Activated CD8-positive, alpha-beta T cell treated with anti-CD3 and anti-CD28 coated beads for 36 hours (primary cell): ENCODE measurements at regions not wholly inside any gene's neighbourhood (a gene's known extent, or its start where the extent isn't known, plus 50 kb on each side); places are given as distances from the start of the nearest gene placed in this dataset.

ENCODE experiments used
- ATAC-seq: fragments of 200-7000 bp; cut with Tn5 transposase; one replicate; pipeline ENCODE4 v1.10.0; 2021; ENCODE audit warnings: mild to moderate bottlenecking, moderate library complexity
- CTCF ChIA-PET: fragments of 350-600 bp; sonication (Branson Sonifier 250); formaldehyde crosslinking; loops from one replicate; lab custom pipeline; 2021; ENCODE audit warnings: antibody characterized with exemption; lab: Charles Lee
- POLR2A ChIA-PET: fragments of 350-600 bp; sonication (Branson Sonifier 250); formaldehyde crosslinking; loops from one replicate; lab custom pipeline; 2021; ENCODE audit warnings: antibody characterized with exemption; lab: Charles Lee
- DNase-seq: peaks from one replicate; pipeline ENCODE4 v3.0.0-alpha.2; 2020
- H3K27ac Mint-ChIP-seq: one replicate; pipeline ENCODE4 v1.8.0; 2021; ENCODE audit warnings: mild to moderate bottlenecking, mixed read lengths
- H3K27me3 Mint-ChIP-seq: one replicate; pipeline ENCODE4 v1.8.0; 2021; ENCODE audit warnings: mixed read lengths
- H3K36me3 Mint-ChIP-seq: one replicate; pipeline ENCODE4 v1.8.0; 2021; ENCODE audit warnings: low read depth, mixed read lengths
- H3K4me1 Mint-ChIP-seq: one replicate; pipeline ENCODE4 v1.8.0; 2021; ENCODE audit warnings: low read depth, mixed read lengths
- H3K4me3 Mint-ChIP-seq: one replicate; pipeline ENCODE4 v1.8.0; 2021; ENCODE audit warnings: mild to moderate bottlenecking, moderate library complexity, mixed read lengths
- H3K9me3 Mint-ChIP-seq: one replicate; pipeline ENCODE4 v1.8.0; 2021; ENCODE audit warnings: mixed read lengths
- CTCF ChIP-seq: fragments of 200-600 bp; IDR thresholded peaks from one replicate; pipeline ENCODE4 v1.8.0; 2022; ENCODE audit warnings: antibody characterized with exemption, mild to moderate bottlenecking
- intact Hi-C: fragments of 100-400 bp; cut with micrococcal nuclease; formaldehyde crosslinking; loops from one replicate; pipeline ENCODE4 v1.10.0; 2022

- intact Hi-C loops, result loop anchor here (10.0 kb wide), 1 partner anchor 273 kb away; no protein-coding TSS in a partner anchor
These were observed 138.9 kb upstream of the GIMD1 start for GRCh38 chr4:106507440-106507839.

GRCh38 chr4:106503116-106504050 lies 134.8 kb upstream of the GIMD1 start:
- Mint-ChIP-seq H3K36me3 (no peaks in the 10 kb centered on the region), H3K9me3 (no peaks in the 10 kb centered on the region), H3K4me1 (peaks cover 4% of the 10 kb centered on the region), H3K27me3 (peaks cover 19% of the 10 kb centered on the region), H3K4me3 (no peak overlapping the region), H3K27ac (no peak overlapping the region)
- no peak for DNase-seq
- ATAC-seq, result no peak
- ChIA-PET POLR2A (no interaction called here), CTCF (interaction anchor here (0.8 to 1.9 kb wide), 5 partner anchors 10 to 237 kb away, joined by 3 to 12 read pairs (median 4); no protein-coding TSS in a partner anchor)
- intact Hi-C loops, result loop anchor here (5.0 to 10.0 kb wide), 2 partner anchors 136 to 269 kb away; partner anchors contain the start of gene GIMD1
- TF ChIP-seq CTCF, result no peak

More at GRCh38 chr4:106507440-106507839, 138.9 kb upstream of the GIMD1 start:
- Mint-ChIP-seq H3K36me3 (no peaks in the 10 kb centered on the region), H3K4me1 (no peaks in the 10 kb centered on the region), H3K27ac (no peak overlapping the region), H3K4me3 (no peak overlapping the region), H3K9me3 (no peaks in the 10 kb centered on the region), H3K27me3 (peaks cover 10% of the 10 kb centered on the region)
- ChIA-PET CTCF (no interaction called here), POLR2A (no interaction called here)
- DNase-seq (no peak), ATAC-seq (no peak)
- no peak for TF ChIP-seq CTCF

DNA sequence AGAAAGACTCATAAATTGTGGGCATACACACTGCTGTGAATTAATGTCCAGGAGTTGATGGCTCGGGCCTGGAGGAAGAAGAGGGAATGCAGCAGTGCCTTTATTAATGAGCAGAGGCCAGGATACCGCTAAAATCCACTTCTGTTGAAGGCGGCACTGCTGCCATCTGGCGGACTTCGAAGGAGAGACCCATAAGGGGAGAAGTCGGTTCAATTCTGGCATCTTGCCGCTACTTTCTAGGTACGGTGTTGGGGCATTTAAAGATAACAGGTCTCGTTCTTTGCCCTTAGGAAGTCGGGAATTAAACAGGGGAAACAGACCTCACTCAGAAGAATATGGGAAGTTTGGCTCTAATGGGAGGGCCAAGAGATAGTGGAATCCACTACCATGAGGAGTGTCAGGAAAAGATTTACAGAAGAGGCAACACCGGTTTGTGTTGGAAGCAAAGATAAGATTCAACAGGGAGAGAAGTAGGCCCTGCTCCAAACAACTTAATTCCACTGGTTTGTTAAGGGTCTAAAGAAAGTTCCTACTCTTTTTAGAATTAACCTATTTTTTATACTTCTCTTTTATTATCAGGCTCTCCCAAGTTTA lies 133.6 kb upstream of the GIMD1 start:
- ATAC-seq (peak; percentile 61), DNase-seq (peak; percentile 67)
- POLR2A ChIA-PET, result no interaction called here
- peaks cover 18% of the 10 kb centered on the region for H3K27me3 Mint-ChIP-seq
- peak; percentile 67 for TF ChIP-seq CTCF
- H3K36me3 Mint-ChIP-seq, result no peaks in the 10 kb centered on the region
- no peaks in the 10 kb centered on the region for H3K9me3 Mint-ChIP-seq
- H3K27ac Mint-ChIP-seq, result no peak overlapping the region
- intact Hi-C loops, result loop anchor here (5.0 to 10.0 kb wide), 2 partner anchors 135 to 267 kb away; partner anchors contain the start of gene GIMD1
- peaks cover 4% of the 10 kb centered on the region for H3K4me1 Mint-ChIP-seq
- H3K4me3 Mint-ChIP-seq, result no peak overlapping the region
- CTCF ChIA-PET, result interaction anchor here (0.8 to 1.9 kb wide), 2 partner anchors 90 to 235 kb away, joined by 3 to 12 read pairs; no protein-coding TSS in a partner anchor

- Mint-ChIP-seq H3K27me3 (peaks cover 8% of the 10 kb centered on the region), H3K4me3 (no peak overlapping the region), H3K27ac (no peak overlapping the region), H3K9me3 (no peaks in the 10 kb centered on the region), H3K4me1 (peaks cover 4% of the 10 kb centered on the region), H3K36me3 (no peaks in the 10 kb centered on the region)
- TF ChIP-seq CTCF, result no peak
- ChIA-PET CTCF (no interaction called here), POLR2A (no interaction called here)
- intact Hi-C loops, result no loop called here
- DNase-seq (no peak), ATAC-seq (no peak)
These were observed 128.7 kb upstream of the GIMD1 start for GRCh38 chr4:106497271-106497670.
